ENCODE measurements at regions not wholly inside any gene's neighbourhood (a gene's known extent, or its start where the extent isn't known, plus 50 kb on each side); places are given as distances from the start of the nearest gene placed in this dataset.

GRCh38 chr11:80846979-80847378 is 1406.1 kb upstream of the TENM4 start:
- Histone ChIP-seq H3K4me3 (ENCODE audit: low read length in 3 of 3) (no peak overlapping the region), H3K9me3 (ENCODE audit: control insufficient read depth in 2 of 3, insufficient read depth in 1 of 3, low read length in 3 of 3) (no peaks in the 10 kb centered on the region), H3K27ac (ENCODE audit: low read depth in 2 of 2, low read length in 2 of 2) (no peak overlapping the region), H3K9ac (ENCODE audit: low read length in 3 of 3) (no peak overlapping the region), H3K4me1 (ENCODE audit: control insufficient read depth in 2 of 3, insufficient read depth in 2 of 3, low read depth in 1 of 3, low read length in 3 of 3) (no peaks in the 10 kb centered on the region), H3K36me3 (ENCODE audit: control insufficient read depth in 2 of 3, insufficient read depth in 3 of 3, low read length in 3 of 3) (no peaks in the 10 kb centered on the region), H3K27me3 (ENCODE audit: control insufficient read depth, insufficient read depth, low read length) (no peaks in the 10 kb centered on the region)
- intact Hi-C loops (cut with DNase I), result no loop called here
- TF ChIP-seq CTCF (IDR thresholded peaks at IDR 0.05; ENCODE audit: borderline replicate concordance, extremely low read depth, insufficient read depth), result no peak
- no peak for DNase-seq
- no peak for FAIRE-seq

- DNase-seq, result no peak
Observed at GRCh38 chr11:80846442-80846841, 1405.6 kb upstream of the TENM4 start.

GRCh38 chr11:80844110-80844819 is 1403.4 kb upstream of the TENM4 start:
- Histone ChIP-seq H3K4me3 (ENCODE audit: low read length in 3 of 3) (no peak overlapping the region), H3K36me3 (ENCODE audit: control insufficient read depth in 2 of 3, insufficient read depth in 3 of 3, low read length in 3 of 3) (no peaks in the 10 kb centered on the region), H3K27me3 (ENCODE audit: control insufficient read depth, insufficient read depth, low read length) (no peaks in the 10 kb centered on the region), H3K4me1 (ENCODE audit: control insufficient read depth in 2 of 3, insufficient read depth in 2 of 3, low read depth in 1 of 3, low read length in 3 of 3) (no peaks in the 10 kb centered on the region), H3K9ac (ENCODE audit: low read length in 3 of 3) (no peak overlapping the region), H3K9me3 (ENCODE audit: control insufficient read depth in 2 of 3, insufficient read depth in 1 of 3, low read length in 3 of 3) (no peaks in the 10 kb centered on the region), H3K27ac (ENCODE audit: low read depth in 2 of 2, low read length in 2 of 2) (no peak overlapping the region)
- TF ChIP-seq CTCF (IDR thresholded peaks at IDR 0.05; ENCODE audit: borderline replicate concordance, extremely low read depth, insufficient read depth), result no peak
- intact Hi-C loops (cut with DNase I), result no loop called here
- FAIRE-seq, result no peak
- no peak for DNase-seq

More at GRCh38 chr11:80846442-80846841, 1405.6 kb upstream of the TENM4 start:
- intact Hi-C loops (cut with DNase I), result no loop called here
- Histone ChIP-seq H3K9me3 (ENCODE audit: control insufficient read depth in 2 of 3, insufficient read depth in 1 of 3, low read length in 3 of 3) (no peaks in the 10 kb centered on the region), H3K4me1 (ENCODE audit: control insufficient read depth in 2 of 3, insufficient read depth in 2 of 3, low read depth in 1 of 3, low read length in 3 of 3) (no peaks in the 10 kb centered on the region), H3K9ac (ENCODE audit: low read length in 3 of 3) (no peak overlapping the region), H3K36me3 (ENCODE audit: control insufficient read depth in 2 of 3, insufficient read depth in 3 of 3, low read length in 3 of 3) (no peaks in the 10 kb centered on the region), H3K27ac (ENCODE audit: low read depth in 2 of 2, low read length in 2 of 2) (no peak overlapping the region), H3K4me3 (ENCODE audit: low read length in 3 of 3) (no peak overlapping the region), H3K27me3 (ENCODE audit: control insufficient read depth, insufficient read depth, low read length) (no peaks in the 10 kb centered on the region)
- no peak for TF ChIP-seq CTCF (IDR thresholded peaks at IDR 0.05; ENCODE audit: borderline replicate concordance, extremely low read depth, insufficient read depth)
- FAIRE-seq, result no peak
